Mesenchymal stem cell (in vitro differentiated cells and primary cell): ENCODE measurements at regions not wholly inside any gene's neighbourhood (a gene's known extent, or its start where the extent isn't known, plus 50 kb on each side); places are given as distances from the start of the nearest gene placed in this dataset.

Experiments
- DNase-seq: peaks from one replicate; pipeline ENCODE4 v3.0.0-alpha.2; 2013
- H2AFZ ChIP-seq: one replicate; pipeline ENCODE4 v1.6.1; 2013; ENCODE audit warnings: low read depth, mild to moderate bottlenecking, control low read depth, inconsistent platforms, low read length, moderate library complexity
- H2AK5ac ChIP-seq: 2 replicates; pipeline ENCODE4 v1.6.1; 2013; ENCODE audit warnings: low read length, moderate library complexity, mild to moderate bottlenecking, inconsistent platforms; ENCODE audit not compliant: severe bottlenecking
- H2BK120ac ChIP-seq: one replicate; pipeline ENCODE4 v1.6.1; 2013; ENCODE audit warnings: low read depth, mild to moderate bottlenecking, inconsistent platforms, low read length, moderate library complexity
- H2BK12ac ChIP-seq, 2 experiments: one replicate each; pipeline ENCODE4 v1.6.1; 2013; ENCODE audit warnings: inconsistent platforms in 2 of 2, low read length in 2 of 2, mild to moderate bottlenecking in 2 of 2, moderate library complexity in 2 of 2, control low read depth in 1 of 2
- H2BK15ac ChIP-seq: one replicate; pipeline ENCODE4 v1.6.1; 2013; ENCODE audit warnings: mild to moderate bottlenecking, low read depth, inconsistent platforms; ENCODE audit not compliant: poor library complexity, severe bottlenecking
- H2BK5ac ChIP-seq: 2 replicates; pipeline ENCODE4 v1.6.1; 2013; ENCODE audit warnings: low read depth, mild to moderate bottlenecking, low read length, control low read depth, inconsistent platforms; ENCODE audit not compliant: poor library complexity, severe bottlenecking
- H3K14ac ChIP-seq, 2 experiments: one replicate each; pipeline ENCODE4 v1.6.1; 2013; ENCODE audit warnings: inconsistent platforms in 2 of 2, low read length in 2 of 2, control low read depth in 1 of 2, mild to moderate bottlenecking in 1 of 2, moderate library complexity in 1 of 2
- H3K18ac ChIP-seq, 2 experiments: one replicate each; pipeline ENCODE4 v1.6.1; 2013; ENCODE audit warnings: inconsistent platforms in 2 of 2, low read length in 2 of 2, control low read depth in 1 of 2, low read depth in 1 of 2, mild to moderate bottlenecking in 1 of 2
- H3K23ac ChIP-seq, 2 experiments: one replicate each; pipeline ENCODE4 v1.6.1; 2013; ENCODE audit warnings: inconsistent platforms in 2 of 2, low read length in 2 of 2, mild to moderate bottlenecking in 2 of 2, moderate library complexity in 2 of 2, control low read depth in 1 of 2
- H3K27ac ChIP-seq: 2 replicates; pipeline ENCODE4 v1.5.1; 2013; ENCODE audit warnings: mild to moderate bottlenecking, moderate library complexity, low read length, control low read depth, inconsistent platforms; ENCODE audit not compliant: poor library complexity, severe bottlenecking
- H3K27me3 ChIP-seq, 2 experiments: 2 replicates each; pipeline versions ENCODE4 v1.6.1 to v1.7.0; 2013; ENCODE audit warnings: low read length in 2 of 2, mild to moderate bottlenecking in 2 of 2, moderate library complexity in 2 of 2, control low read depth in 1 of 2, inconsistent platforms in 1 of 2; ENCODE audit not compliant: control insufficient read depth in 1 of 2, insufficient read depth in 1 of 2
- H3K36me3 ChIP-seq, 2 experiments: 2 replicates each; pipeline versions ENCODE4 v1.6.1 to v1.7.0; 2013; ENCODE audit warnings: low read length in 2 of 2, control low read depth in 1 of 2, inconsistent platforms in 1 of 2, low read depth in 1 of 2, mild to moderate bottlenecking in 1 of 2; ENCODE audit not compliant: insufficient read depth in 2 of 2, control insufficient read depth in 1 of 2
- H3K4ac ChIP-seq, 2 experiments: one replicate each; pipeline ENCODE4 v1.6.1; 2013; ENCODE audit warnings: inconsistent platforms in 2 of 2, low read length in 2 of 2, mild to moderate bottlenecking in 2 of 2, moderate library complexity in 2 of 2, control low read depth in 1 of 2, low read depth in 1 of 2
- H3K4me1 ChIP-seq: 2 replicates; pipeline ENCODE4 v1.6.1; 2013; ENCODE audit warnings: low read depth, low read length, control low read depth; ENCODE audit not compliant: control insufficient read depth, insufficient read depth
- H3K4me2 ChIP-seq: 2 replicates; pipeline ENCODE4 v1.6.1; 2013; ENCODE audit warnings: low read length, mild to moderate bottlenecking, inconsistent platforms; ENCODE audit not compliant: poor library complexity, severe bottlenecking
- H3K4me3 ChIP-seq, 2 experiments: 2 replicates each; pipeline versions ENCODE4 v1.5.1 to v1.7.0; 2013; ENCODE audit warnings: low read length in 2 of 2, mild to moderate bottlenecking in 2 of 2, control low read depth in 1 of 2, low read depth in 1 of 2; ENCODE audit not compliant: insufficient read depth in 1 of 2
- H3K79me1 ChIP-seq: replicated peaks from 2 replicates; pipeline ENCODE4 v1.6.1; 2013; ENCODE audit warnings: mild to moderate bottlenecking, control low read depth, low read length, inconsistent platforms; ENCODE audit not compliant: poor library complexity, severe bottlenecking
- H3K9ac ChIP-seq: 2 replicates; pipeline ENCODE4 v1.7.0; 2013; ENCODE audit warnings: mild to moderate bottlenecking, low read length, moderate library complexity
- H3K9me3 ChIP-seq: 2 replicates; pipeline ENCODE4 v1.7.0; 2013; ENCODE audit warnings: mild to moderate bottlenecking, low read length; ENCODE audit not compliant: control insufficient read depth
- H4K8ac ChIP-seq: one replicate; pipeline ENCODE4 v1.6.1; 2013; ENCODE audit warnings: inconsistent platforms, mild to moderate bottlenecking, low read length, moderate library complexity
- H4K91ac ChIP-seq: one replicate; pipeline ENCODE4 v1.6.1; 2013; ENCODE audit warnings: mild to moderate bottlenecking, low read length, inconsistent platforms
- WGBS: methylation state at CpG from one replicate; pipeline ENCODE4 v1.1.7; 2013; ENCODE audit warnings: mixed read lengths; 5-methylcytosine and 5-hydroxymethylcytosine counted together

- Histone ChIP-seq H3K79me1 (no peaks in the 10 kb centered on the region), H3K4me3 (no peak overlapping the region), H3K4ac (no peak overlapping the region), H4K8ac (no peak overlapping the region), H4K91ac (no peak overlapping the region), H3K23ac (no peak overlapping the region), H2BK120ac (no peak overlapping the region), H2BK12ac (no peak overlapping the region), H2AFZ (no peak overlapping the region), H3K4me2 (no peak overlapping the region), H3K14ac (no peak overlapping the region), H2AK5ac (no peak overlapping the region), H3K27ac (no peak overlapping the region), H3K9ac (no peak overlapping the region), H3K36me3 (no peaks in the 10 kb centered on the region), H3K27me3 (peaks cover 0 to 29% of the 10 kb centered on the region in 2 experiments), H3K9me3 (peaks cover 25% of the 10 kb centered on the region), H2BK15ac (no peak overlapping the region), H3K18ac (no peak overlapping the region), H2BK5ac (no peak overlapping the region), H3K4me1 (no peaks in the 10 kb centered on the region)
- 20% methylated on average over 1 of the region's 1 CpG for WGBS
- DNase-seq = no peak
These were observed 91.9 kb upstream of the GPC1 start for GRCh38 chr2:240343548-240343947.

GRCh38 chr2:240344904-240345303 is 90.6 kb upstream of the GPC1 start:
- Histone ChIP-seq H2BK5ac (no peak overlapping the region), H3K18ac (no peak overlapping the region), H2AK5ac (no peak overlapping the region), H3K4me3 (no peak overlapping the region), H3K27ac (no peak overlapping the region), H2BK12ac (no peak overlapping the region), H3K27me3 (peaks cover 0 to 31% of the 10 kb centered on the region in 2 experiments), H2AFZ (no peak overlapping the region), H3K36me3 (no peaks in the 10 kb centered on the region), H3K79me1 (no peaks in the 10 kb centered on the region), H2BK15ac (no peak overlapping the region), H3K14ac (no peak overlapping the region), H4K91ac (no peak overlapping the region), H4K8ac (no peak overlapping the region), H3K4me1 (no peaks in the 10 kb centered on the region), H3K4me2 (no peak overlapping the region), H3K4ac (no peak overlapping the region), H3K9ac (no peak overlapping the region), H3K23ac (no peak overlapping the region), H2BK120ac (no peak overlapping the region), H3K9me3 (peaks cover 19% of the 10 kb centered on the region)
- DNase-seq = no peak
- 78% methylated on average over 4 of the region's 4 CpGs for WGBS

GRCh38 chr2:240346015-240346752 is 89.3 kb upstream of the GPC1 start:
- 90% methylated on average over 16 of the region's 16 CpGs for WGBS
- Histone ChIP-seq H3K14ac (no peak overlapping the region), H4K8ac (no peak overlapping the region), H2AFZ (no peak overlapping the region), H3K79me1 (no peaks in the 10 kb centered on the region), H3K27ac (no peak overlapping the region), H3K9me3 (peaks cover 19% of the 10 kb centered on the region), H2AK5ac (no peak overlapping the region), H2BK12ac (no peak overlapping the region), H2BK120ac (no peak overlapping the region), H3K23ac (no peak overlapping the region), H3K18ac (no peak overlapping the region), H2BK5ac (no peak overlapping the region), H3K27me3 (peaks cover 0 to 41% of the 10 kb centered on the region in 2 experiments), H3K4me3 (no peak overlapping the region), H3K36me3 (no peaks in the 10 kb centered on the region), H3K9ac (no peak overlapping the region), H4K91ac (no peak overlapping the region), H3K4me2 (no peak overlapping the region), H2BK15ac (no peak overlapping the region), H3K4me1 (no peaks in the 10 kb centered on the region), H3K4ac (no peak overlapping the region)
- no peak for DNase-seq

GRCh38 chr2:240346753-240347372 is 88.6 kb upstream of the GPC1 start:
- 80% methylated on average over 19 of the region's 20 CpGs for WGBS
- Histone ChIP-seq H3K27ac (no peak overlapping the region), H3K27me3 (peaks cover 0 to 47% of the 10 kb centered on the region in 2 experiments)

More at GRCh38 chr2:240346753-240347372, 88.6 kb upstream of the GPC1 start:
- H2BK5ac ChIP-seq = no peak overlapping the region
- H3K18ac ChIP-seq = no peak overlapping the region
- peak overlapping the region in 1 of 2 experiments; percentile 71 for H3K14ac ChIP-seq
- H3K4me3 ChIP-seq = no peak overlapping the region
- H2BK15ac ChIP-seq = no peak overlapping the region
- H4K91ac ChIP-seq = no peak overlapping the region
- no peak overlapping the region for H2BK120ac ChIP-seq
- H3K4me2 ChIP-seq = no peak overlapping the region
- peaks cover 19% of the 10 kb centered on the region for H3K9me3 ChIP-seq
- H3K36me3 ChIP-seq = no peaks in the 10 kb centered on the region
- no peak overlapping the region for H3K23ac ChIP-seq
- H2AFZ ChIP-seq = no peak overlapping the region
- no peak for DNase-seq
- no peak overlapping the region for H3K9ac ChIP-seq
- H3K4me1 ChIP-seq = no peaks in the 10 kb centered on the region
- H3K79me1 ChIP-seq = no peaks in the 10 kb centered on the region
- H2BK12ac ChIP-seq = no peak overlapping the region
- no peak overlapping the region for H2AK5ac ChIP-seq
- no peak overlapping the region for H4K8ac ChIP-seq
- no peak overlapping the region for H3K4ac ChIP-seq
